Breast epithelium (tissue), 3 donors: ENCODE measurements at regions not wholly inside any gene's neighbourhood (a gene's known extent, or its start where the extent isn't known, plus 50 kb on each side); places are given as distances from the start of the nearest gene placed in this dataset.

Experiments used
- CTCF ChIP-seq, 3 donors: fragments of 450-650 bp; IDR thresholded peaks; one replicate each; pipeline ENCODE4 v1.5.1; 2016 to 2017; ENCODE audit warnings: antibody characterized with exemption in 3 of 3, mild to moderate bottlenecking in 3 of 3, moderate library complexity in 3 of 3
- POLR2AphosphoS5 ChIP-seq, 3 donors: sonication (generic); formaldehyde crosslinking; IDR thresholded peaks; one replicate each; pipeline ENCODE4 v1.6.1; 2017; ENCODE audit warnings: antibody characterized with exemption in 3 of 3

- no peak for TF ChIP-seq CTCF (IDR thresholded peaks at IDR 0.05)
- no peak for TF ChIP-seq POLR2AphosphoS5 (IDR thresholded peaks at IDR 0.05)
Measured at GRCh38 chr2:226327830-226328229, 471.8 kb downstream of the IRS1 start.
